ENCODE measurements at regions not wholly inside any gene's neighbourhood (a gene's known extent, or its start where the extent isn't known, plus 50 kb on each side); places are given as distances from the start of the nearest gene placed in this dataset.

GRCh38 chr21:40901691-40902090 lies 54.7 kb upstream of the DSCAM start:
- no peak for DNase-seq

DNA sequence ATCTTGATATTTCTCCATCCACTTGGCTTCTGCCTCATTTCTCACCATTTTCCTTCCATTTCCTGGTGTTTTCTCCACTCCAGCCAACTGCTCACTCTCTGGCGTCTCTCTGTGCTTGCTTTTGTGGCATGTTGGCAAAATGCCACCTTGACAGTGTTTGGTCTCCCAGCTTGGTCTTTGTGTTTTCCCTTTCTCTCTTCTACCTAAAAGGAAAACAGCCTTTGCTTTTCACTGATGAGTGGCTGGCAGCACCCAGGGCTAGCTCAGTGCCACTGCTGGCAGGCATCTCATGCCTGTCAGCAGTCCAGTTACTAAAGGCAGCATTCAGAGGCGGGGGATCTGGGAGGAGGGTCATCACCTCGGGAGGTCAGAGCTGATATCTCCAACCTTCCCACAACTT lies 55.3 kb upstream of the DSCAM start:
- DNase-seq = no peak

- DNase-seq = no peak
Measured at GRCh38 chr21:40902993-40903392, 56.0 kb upstream of the DSCAM start.

- no peak for DNase-seq
Measured at GRCh38 chr21:40905251-40905650, 58.3 kb upstream of the DSCAM start.

DNA sequence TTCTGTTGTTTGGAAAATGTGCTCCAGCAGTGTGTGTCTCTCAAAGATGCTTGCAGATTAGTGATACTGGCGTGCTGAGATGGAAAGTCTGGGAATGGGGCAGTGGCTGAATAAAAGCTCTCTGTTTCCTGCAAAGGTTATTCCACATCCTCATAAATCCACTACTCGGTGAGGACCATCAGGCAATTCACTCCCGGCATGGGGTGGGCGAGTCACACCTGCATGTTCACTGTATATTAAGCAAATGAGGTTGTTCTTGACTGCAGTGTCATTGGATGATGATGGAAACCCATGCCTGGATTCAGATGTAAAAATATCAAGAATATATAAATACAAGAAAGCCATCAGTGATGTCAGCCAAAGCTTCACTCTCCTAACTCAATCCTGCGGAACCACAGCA lies 65.4 kb upstream of the DSCAM start:
- no peak for DNase-seq

DNA sequence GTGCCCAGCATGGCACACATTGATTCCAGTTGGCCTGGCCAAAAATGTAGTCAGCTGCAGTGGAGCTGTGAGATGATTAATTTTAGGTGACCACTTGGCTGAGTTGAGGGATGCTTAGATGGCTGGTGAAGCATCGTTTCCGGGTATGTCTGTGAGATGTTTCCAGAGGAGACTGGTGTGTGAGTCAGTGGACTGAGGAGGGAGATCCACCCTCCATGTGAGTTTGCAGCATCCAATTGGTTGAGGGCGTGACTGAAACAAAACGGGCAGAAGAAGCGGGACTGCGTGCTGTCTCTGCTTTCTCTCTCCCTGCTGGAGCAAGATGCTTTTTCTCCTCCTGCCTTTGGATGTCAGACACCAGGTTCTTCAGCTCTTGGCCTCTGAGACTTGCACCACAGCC lies 68.2 kb upstream of the DSCAM start:
- DNase-seq = no peak

- DNase-seq = no peak
Measured at GRCh38 chr21:40923407-40923806, 76.4 kb upstream of the DSCAM start.

- DNase-seq = no peak
Measured at GRCh38 chr21:40923901-40924300, 76.9 kb upstream of the DSCAM start.

DNA sequence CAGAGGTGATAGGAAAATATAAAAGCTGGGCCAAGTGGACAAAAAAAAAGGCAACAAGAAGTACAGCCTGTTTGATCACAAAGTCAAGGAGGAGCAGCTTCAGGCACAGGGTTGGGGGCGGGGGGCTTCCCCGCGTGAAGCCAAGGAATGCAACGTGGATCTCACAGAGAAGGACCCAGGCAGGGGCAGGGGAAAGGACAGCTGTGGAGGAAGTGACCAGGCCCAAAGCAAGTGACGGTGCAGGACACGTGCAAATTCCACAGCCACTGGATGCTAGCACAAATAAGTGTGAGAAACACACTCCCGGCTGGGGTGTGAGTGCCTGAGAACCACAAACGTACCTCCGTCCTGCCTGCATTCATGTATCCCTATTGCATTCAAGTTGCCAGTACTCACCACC lies 77.7 kb upstream of the DSCAM start:
- DNase-seq = no peak

DNA sequence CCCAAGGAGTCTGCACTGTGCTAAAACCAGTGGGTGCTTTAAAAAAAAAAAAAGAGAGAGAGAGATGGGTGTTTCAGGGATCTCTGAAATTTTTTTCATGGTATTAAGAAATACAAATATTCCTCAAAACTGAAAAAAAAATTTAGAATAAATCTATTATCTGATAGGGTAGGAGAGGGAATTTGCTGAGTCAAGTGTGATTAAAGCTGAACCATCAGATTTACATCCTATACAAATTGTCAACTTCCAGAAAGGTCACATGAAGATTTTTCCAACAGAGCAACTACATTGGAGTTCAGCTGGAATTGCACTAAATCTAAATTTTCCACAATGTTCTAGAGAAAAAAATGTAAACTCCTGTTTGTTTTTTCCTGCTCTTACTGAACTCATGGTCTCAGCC lies 79.3 kb upstream of the DSCAM start:
- DNase-seq = no peak

DNA sequence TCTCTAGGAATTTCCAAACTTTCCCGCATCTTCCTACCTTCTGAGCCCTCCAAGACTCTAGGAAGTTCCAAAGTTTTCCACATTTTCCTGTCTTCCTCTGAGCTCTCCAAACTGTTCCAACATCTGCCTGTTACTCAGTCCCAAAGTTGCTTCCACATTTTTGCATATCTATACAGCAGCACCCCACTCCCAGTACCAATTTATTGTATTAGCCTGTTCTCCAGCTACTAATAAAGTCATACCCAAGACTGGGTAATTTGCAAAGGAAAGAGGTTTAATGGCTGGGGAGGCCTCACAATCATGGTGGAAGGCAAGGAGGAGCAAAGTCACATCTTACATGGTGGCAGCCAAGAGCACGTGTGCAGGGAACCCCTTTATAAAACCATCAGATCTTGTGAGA lies 82.9 kb upstream of the DSCAM start:
- DNase-seq = no peak

DNA sequence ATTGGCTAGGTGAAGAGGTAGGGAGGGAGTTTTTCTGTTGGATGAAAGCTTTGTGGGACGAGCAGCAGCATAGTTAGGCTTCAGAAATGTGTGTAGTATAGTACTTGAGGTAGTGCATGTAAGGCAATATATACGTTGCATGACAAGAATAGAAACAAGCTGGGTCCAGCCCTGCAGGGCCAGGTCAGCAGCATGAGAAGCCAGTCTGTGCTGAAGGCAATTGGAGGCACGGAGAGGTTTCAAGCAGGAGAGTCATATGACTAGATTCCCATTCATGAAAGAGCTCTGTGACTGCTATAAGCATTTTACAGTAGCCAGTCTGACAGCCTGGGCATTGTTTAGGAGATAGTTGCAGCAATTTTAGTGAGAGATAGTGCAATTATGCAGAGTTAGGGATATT lies 84.2 kb upstream of the DSCAM start:
- DNase-seq = no peak

DNA sequence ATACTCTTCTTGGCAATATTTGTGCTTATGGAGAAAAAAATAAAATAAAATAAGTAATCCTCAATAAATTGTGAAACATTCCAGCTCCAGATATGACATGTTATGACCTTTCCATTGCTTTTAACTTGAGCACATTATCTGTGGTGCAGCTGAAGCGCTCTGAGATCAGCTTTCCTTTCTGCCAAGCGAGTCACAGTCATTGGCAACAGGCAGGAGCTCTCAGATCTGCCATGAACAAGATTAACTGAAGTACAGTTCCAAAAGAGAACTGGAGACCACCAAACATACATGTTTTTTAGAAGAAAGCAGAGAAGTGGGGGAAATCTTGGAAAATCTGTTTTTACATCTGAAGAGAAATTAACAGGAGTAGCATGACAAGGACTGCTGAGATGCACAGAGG lies 89.2 kb upstream of the DSCAM start:
- no peak for DNase-seq

- no peak for DNase-seq
Measured at GRCh38 chr21:40936771-40937261, 89.9 kb upstream of the DSCAM start.

DNA sequence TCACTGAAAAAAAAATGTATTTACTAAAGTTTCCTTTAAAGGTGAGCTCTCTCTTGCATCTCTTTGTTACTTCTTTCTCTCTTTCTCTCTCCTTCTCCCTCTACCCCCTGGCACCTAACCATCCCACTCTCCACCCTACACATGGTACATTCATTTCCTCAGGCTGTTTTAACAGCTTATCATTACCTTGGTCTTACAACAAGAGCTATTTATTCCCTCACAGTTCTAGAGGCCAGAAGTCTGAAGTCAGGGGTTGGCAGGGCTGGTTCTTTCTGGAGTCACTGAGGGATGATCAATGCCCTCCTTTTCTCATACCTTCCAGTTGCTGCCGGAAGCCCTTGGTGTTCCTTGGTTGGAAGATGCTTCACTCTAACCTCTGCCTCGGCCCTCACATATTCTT lies 91.1 kb upstream of the DSCAM start:
- no peak for DNase-seq

DNA sequence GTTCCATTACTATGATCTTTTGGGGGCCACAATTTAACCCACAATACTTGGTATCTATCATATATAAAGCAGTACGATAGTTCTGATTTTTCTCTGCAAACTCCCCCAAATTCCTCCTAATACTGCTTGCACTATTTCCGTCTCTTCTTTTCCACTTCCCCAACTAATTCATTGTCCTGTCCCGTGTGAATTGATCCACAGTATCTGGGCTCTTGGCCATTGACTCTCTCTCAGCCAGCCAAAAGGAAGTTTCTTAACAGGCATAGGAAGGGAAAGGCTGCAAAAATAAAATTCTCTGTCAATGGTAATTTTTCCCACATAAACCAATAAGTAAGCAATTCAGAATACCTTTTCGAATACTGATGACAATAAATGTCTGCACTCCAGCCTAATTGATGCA lies 91.7 kb upstream of the DSCAM start:
- no peak for DNase-seq

GRCh38 chr21:40947713-40948112 lies 100.8 kb upstream of the DSCAM start:
- no peak for DNase-seq

GRCh38 chr21:40950970-40951369 lies 104.0 kb upstream of the DSCAM start:
- DNase-seq = no peak

DNA sequence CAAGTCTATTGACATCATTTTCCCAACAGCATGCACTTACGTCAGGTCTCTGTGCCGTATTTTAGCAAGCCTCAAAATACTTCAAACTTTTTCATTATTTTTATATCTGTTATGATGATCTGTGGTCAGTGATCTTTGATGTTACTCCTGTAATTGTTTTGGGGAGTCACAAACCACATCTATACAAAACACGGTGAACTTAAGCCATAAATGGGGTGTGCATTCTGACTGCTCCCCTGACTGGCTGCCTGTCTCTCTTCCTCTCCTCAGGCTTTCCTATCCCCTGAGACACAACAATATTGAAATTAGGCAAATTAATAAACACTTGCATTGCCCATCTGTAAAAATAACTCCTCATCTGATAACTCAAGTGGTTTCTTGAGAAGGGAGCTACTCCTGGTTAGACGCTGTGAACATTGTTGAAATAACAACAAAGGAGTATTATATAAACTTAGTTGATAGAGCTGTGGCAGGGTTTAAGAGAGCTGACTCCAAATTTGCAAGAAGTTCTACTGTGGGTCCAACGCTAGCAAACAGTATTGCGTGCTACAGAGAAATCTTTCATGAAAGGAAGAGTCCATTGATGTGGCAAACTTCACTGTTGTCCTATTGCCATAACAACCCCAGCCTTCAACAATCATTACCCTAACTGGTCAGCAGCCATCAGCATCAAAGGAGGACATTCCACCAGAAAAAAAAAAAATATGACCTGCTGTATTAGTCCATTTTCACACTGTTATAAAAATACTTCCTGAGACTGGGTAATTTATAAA lies 105.8 kb upstream of the DSCAM start:
- no peak for DNase-seq

DNA sequence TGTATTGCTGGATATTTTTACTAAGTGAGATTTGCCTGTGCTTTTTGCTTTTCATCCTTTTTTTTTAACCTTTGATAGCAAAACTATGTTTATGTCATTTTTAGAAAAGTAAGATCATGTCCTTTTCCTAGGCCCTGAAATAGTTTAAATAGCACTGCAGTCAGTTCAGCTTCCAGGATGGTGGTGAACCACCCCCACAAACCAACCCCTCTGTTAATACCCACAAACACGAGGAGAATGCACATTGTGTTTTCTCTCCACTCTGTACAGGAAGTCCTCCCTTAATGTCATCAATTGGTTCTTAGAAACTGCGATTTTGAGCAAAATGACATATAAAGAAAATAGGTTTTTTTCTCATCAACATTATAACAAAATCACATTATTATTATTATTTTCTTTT lies 117.7 kb upstream of the DSCAM start:
- DNase-seq = no peak

- no peak for DNase-seq
Measured at GRCh38 chr21:40967771-40968170, 120.8 kb upstream of the DSCAM start.

DNA sequence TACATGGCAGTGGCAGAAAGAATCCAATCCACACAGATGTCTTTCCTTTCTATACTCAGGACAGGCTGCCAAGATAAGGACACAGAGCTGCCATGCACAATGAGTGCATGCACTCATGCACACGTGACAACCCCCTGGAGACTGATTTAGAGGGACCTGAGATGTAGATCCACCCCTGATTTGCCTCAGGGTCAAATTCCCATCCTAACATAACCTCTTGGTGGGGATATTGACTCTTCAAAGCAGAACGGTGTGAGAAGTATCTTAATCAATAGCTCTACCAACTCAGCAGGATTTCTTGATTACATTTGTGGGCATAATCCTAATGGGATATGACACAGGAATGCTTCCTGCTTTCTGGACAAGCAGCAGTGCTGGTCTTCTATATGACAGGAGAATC lies 125.2 kb upstream of the DSCAM start:
- no peak for DNase-seq

GRCh38 chr21:40976198-40977109 lies 129.5 kb upstream of the DSCAM start:
- no peak for DNase-seq

GRCh38 chr21:40985370-40985769 lies 138.4 kb upstream of the DSCAM start:
- no peak for DNase-seq

Data from activated CD4-positive, CD25-positive, alpha-beta regulatory T cell (primary cell).